ENCODE measurements at regions not wholly inside any gene's neighbourhood (a gene's known extent, or its start where the extent isn't known, plus 50 kb on each side); places are given as distances from the start of the nearest gene placed in this dataset.

DNA sequence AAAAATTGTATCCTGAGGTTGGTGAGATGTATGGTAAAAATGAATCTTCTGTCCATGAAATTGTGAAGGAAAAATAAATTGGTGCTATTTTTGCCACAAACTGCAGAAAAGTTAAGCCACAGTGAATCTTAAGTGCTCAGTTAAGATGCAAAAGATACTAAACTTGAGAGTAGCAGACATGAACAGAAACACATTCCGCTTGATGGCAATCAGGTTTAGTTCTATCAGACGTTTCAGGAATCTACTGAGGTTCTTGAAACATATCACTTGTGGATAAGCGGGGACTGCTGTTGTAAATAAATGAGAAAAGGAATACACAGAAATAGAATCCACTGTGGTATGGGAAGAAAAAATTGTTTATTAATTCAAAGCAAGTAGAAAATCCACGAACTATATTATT is 311.2 kb upstream of the PRR16 start:
- Histone ChIP-seq H3K23ac (ENCODE audit: low read depth, low read length) (peak overlapping the region; percentile 61), H3K9ac (ENCODE audit: low read depth, low read length) (no peak overlapping the region), H2BK20ac (ENCODE audit: low read depth, low read length) (peak overlapping the region; percentile 98), H3K36me3 (ENCODE audit: control insufficient read depth, insufficient read depth, low read length) (no peaks in the 10 kb centered on the region), H3K56ac (ENCODE audit: extremely low read depth, insufficient read depth, low read length) (peak overlapping the region; percentile 52), H2BK5ac (ENCODE audit: low read depth, low read length, poor library complexity, severe bottlenecking) (peak overlapping the region; percentile 95), H3K4me3 (ENCODE audit: insufficient read depth, low read depth, low read length) (no peak overlapping the region), H3K14ac (replicated peaks; ENCODE audit: low read depth, low read length) (peak overlapping the region; percentile 98), H3K18ac (ENCODE audit: low read depth, low read length) (peak overlapping the region; percentile 87), H3K4ac (ENCODE audit: low read depth, low read length) (peak overlapping the region; percentile 91; the same call in 1 of the 2 replicates), H2BK15ac (ENCODE audit: low read depth, low read length) (peak overlapping the region; percentile 74; the same call in 2 of the 3 replicates), H3K4me1 (ENCODE audit: control insufficient read depth, insufficient read depth, low read length) (peaks cover 12% of the 10 kb centered on the region), H3K27me3 (ENCODE audit: control insufficient read depth, insufficient read depth, low read length) (no peaks in the 10 kb centered on the region), H2AFZ (replicated peaks; ENCODE audit: low read length, poor library complexity) (no peak overlapping the region), H3K79me1 (ENCODE audit: low read depth in 1 of 2, low read length in 2 of 2) (no peaks in the 10 kb centered on the region), H4K8ac (ENCODE audit: low read depth in 2 of 2, low read length in 2 of 2) (peak overlapping the region; percentile 72 to 85), H2BK120ac (ENCODE audit: low read depth, low read length) (peak overlapping the region; percentile 97), H2AK5ac (ENCODE audit: low read depth, low read length) (peak overlapping the region; percentile 32), H3K4me2 (ENCODE audit: low read depth, low read length) (peak overlapping the region; percentile 35; the same call in 1 of the 2 replicates), H4K5ac (ENCODE audit: low read depth, low read length) (peak overlapping the region; percentile 90), H3K9me1 (ENCODE audit: insufficient read depth, low read length) (peaks cover 5% of the 10 kb centered on the region), H4K91ac (ENCODE audit: insufficient read depth, low read depth, low read length) (peak overlapping the region; percentile 91), H4K20me1 (ENCODE audit: insufficient read depth, low read length) (no peaks in the 10 kb centered on the region), H3K27ac (ENCODE audit: insufficient read depth, low read length) (peak overlapping the region; percentile 75), H3K9me3 (ENCODE audit: control insufficient read depth, insufficient read depth, low read length) (no peaks in the 10 kb centered on the region), H2AK9ac (replicated peaks; ENCODE audit: low read depth, low read length, poor library complexity) (no peak overlapping the region)
- intact Hi-C loops (cut with micrococcal nuclease) (loop anchor here (5.0 to 10.0 kb wide), 3 partner anchors 239 to 632 kb away; no protein-coding TSS in a partner anchor), in situ Hi-C loops (cut with MboI; ENCODE audit: low sequenced_read_pairs) (no loop called here), dilution Hi-C loops (cut with HindIII; ENCODE audit: low sequenced_read_pairs, unreplicated experiment) (no loop called here)
- ATAC-seq (ENCODE audit: low read depth) (peak; percentile 21; the same call in 1 of the 2 replicates), DNase-seq (peak; percentile 14)
- CTCF ChIA-PET, result no interaction called here
- TF ChIP-seq MAFK (IDR thresholded peaks at IDR 0.05; ENCODE audit: low read depth, low read length), result no peak
- no peak for TF ChIP-seq RFX5 (IDR thresholded peaks at IDR 0.05; ENCODE audit: low read depth, low read length)
- no peak for TF ChIP-seq USF2 (IDR thresholded peaks at IDR 0.05; ENCODE audit: low read depth, low read length)
- TF ChIP-seq, protein P1, sequence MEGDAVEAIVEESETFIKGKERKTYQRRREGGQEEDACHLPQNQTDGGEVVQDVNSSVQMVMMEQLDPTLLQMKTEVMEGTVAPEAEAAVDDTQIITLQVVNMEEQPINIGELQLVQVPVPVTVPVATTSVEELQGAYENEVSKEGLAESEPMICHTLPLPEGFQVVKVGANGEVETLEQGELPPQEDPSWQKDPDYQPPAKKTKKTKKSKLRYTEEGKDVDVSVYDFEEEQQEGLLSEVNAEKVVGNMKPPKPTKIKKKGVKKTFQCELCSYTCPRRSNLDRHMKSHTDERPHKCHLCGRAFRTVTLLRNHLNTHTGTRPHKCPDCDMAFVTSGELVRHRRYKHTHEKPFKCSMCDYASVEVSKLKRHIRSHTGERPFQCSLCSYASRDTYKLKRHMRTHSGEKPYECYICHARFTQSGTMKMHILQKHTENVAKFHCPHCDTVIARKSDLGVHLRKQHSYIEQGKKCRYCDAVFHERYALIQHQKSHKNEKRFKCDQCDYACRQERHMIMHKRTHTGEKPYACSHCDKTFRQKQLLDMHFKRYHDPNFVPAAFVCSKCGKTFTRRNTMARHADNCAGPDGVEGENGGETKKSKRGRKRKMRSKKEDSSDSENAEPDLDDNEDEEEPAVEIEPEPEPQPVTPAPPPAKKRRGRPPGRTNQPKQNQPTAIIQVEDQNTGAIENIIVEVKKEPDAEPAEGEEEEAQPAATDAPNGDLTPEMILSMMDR (conservative IDR thresholded peaks at IDR 0.05; ENCODE audit: low read depth, low read length), result no peak
- TF ChIP-seq NFE2L2 (IDR thresholded peaks at IDR 0.05; ENCODE audit: low read depth, low read length), result no peak
- no peak for TF ChIP-seq MAZ (IDR thresholded peaks at IDR 0.05; ENCODE audit: borderline replicate concordance, low read depth, low read length)
- no peak for TF ChIP-seq ELK1 (IDR thresholded peaks at IDR 0.05; ENCODE audit: borderline replicate concordance, low read depth, low read length)
- no peak for TF ChIP-seq MXI1 (IDR thresholded peaks at IDR 0.05; ENCODE audit: borderline replicate concordance, low read depth, low read length)
- no peak for TF ChIP-seq RAD21 (IDR thresholded peaks at IDR 0.05; ENCODE audit: low read length)
- TF ChIP-seq BHLHE40 (IDR thresholded peaks at IDR 0.05; ENCODE audit: low read depth, low read length), result no peak
- no peak for TF ChIP-seq CHD1 (IDR thresholded peaks at IDR 0.05; ENCODE audit: low read depth, low read length)
- TF ChIP-seq FOS (IDR thresholded peaks at IDR 0.05; ENCODE audit: low read depth, low read length), result no peak
- TF ChIP-seq SMC3 (IDR thresholded peaks at IDR 0.05; ENCODE audit: low read depth, low read length), result no peak
- no peak for TF ChIP-seq RCOR1 (IDR thresholded peaks at IDR 0.05; ENCODE audit: insufficient replicate concordance, low read length)
- BruUV-seq (replicated peaks), result no TSS peak
- POLR2A ChIA-PET (ENCODE audit: unreplicated experiment), result no interaction called here
- no CpG with 5 or more reads among the region's 4 CpGs for WGBS, 2 experiments (ENCODE audit: extremely low coverage in 2 of 2, insufficient read length in 1 of 2)
